ENCODE measurements at regions not wholly inside any gene's neighbourhood (a gene's known extent, or its start where the extent isn't known, plus 50 kb on each side); places are given as distances from the start of the nearest gene placed in this dataset.

DNA sequence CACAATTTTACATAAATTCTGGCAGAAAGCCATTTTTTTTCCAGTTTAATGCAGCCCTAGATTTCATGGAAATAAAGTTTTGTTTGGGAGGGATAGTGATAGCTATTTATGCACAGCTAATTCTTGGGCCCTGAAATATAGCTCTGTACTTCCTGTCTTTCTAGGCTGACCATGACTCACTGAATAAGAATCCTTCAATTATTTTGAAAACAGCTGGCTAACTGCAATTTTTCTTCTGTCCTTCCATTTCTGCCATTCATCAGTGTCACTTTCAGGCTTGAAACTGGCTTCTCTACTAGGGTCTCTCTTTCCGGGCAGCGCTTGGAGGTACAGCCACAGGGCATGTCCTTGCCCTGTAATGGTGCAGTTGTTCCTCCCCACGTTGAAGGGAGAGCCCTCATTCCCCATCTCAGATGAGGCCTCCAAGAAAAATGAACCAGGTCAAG, 97.1 kb upstream of the TMEM178A start:
- TF ChIP-seq CTCF (IDR thresholded peaks at IDR 0.05) (no peak), POLR2AphosphoS5 (IDR thresholded peaks at IDR 0.05) (no peak), POLR2A (IDR thresholded peaks at IDR 0.05) (no peak)
